DND-41 (cell line): ENCODE measurements at regions not wholly inside any gene's neighbourhood (a gene's known extent, or its start where the extent isn't known, plus 50 kb on each side); places are given as distances from the start of the nearest gene placed in this dataset.

Experiments
- ATAC-seq: fragments of 200-7000 bp; cut with Tn5 transposase; 3 replicates; pipeline ENCODE4 v1.9.1; 2021; ENCODE audit warnings: low read depth; ENCODE audit not compliant: insufficient read depth
- DNase-seq: peaks from one replicate; pipeline ENCODE4 v3.0.0-alpha.2; 2020
- H2AFZ ChIP-seq: 2 replicates; pipeline ENCODE4 v1.6.0; 2012; ENCODE audit warnings: low read depth, low read length
- H3K27ac ChIP-seq: 2 replicates; pipeline ENCODE4 v1.5.1; 2012; ENCODE audit warnings: low read length, inconsistent platforms
- H3K27me3 ChIP-seq: fragments of 200-600 bp; sonication (generic); 2 replicates; pipeline ENCODE4 v1.6.0; 2012; ENCODE audit warnings: low read length, mild to moderate bottlenecking, inconsistent platforms; ENCODE audit not compliant: insufficient read depth, poor library complexity
- H3K36me3 ChIP-seq: 2 replicates; pipeline ENCODE4 v1.5.1; 2012; ENCODE audit warnings: low read length, inconsistent platforms; ENCODE audit not compliant: insufficient read depth
- H3K4me1 ChIP-seq: 2 replicates; pipeline ENCODE4 v1.5.1; 2012; ENCODE audit warnings: mild to moderate bottlenecking, low read length; ENCODE audit not compliant: insufficient read depth
- H3K4me2 ChIP-seq: 2 replicates; pipeline ENCODE4 v1.6.0; 2012; ENCODE audit warnings: mild to moderate bottlenecking, moderate library complexity, low read length, inconsistent platforms; ENCODE audit not compliant: insufficient read depth
- H3K4me3 ChIP-seq, 2 experiments: fragments of 200-600 bp in 1 of 2; shearing (Covaris generic) in 1 of 2; 2 replicates each; pipeline ENCODE4 v1.5.1; 2012 to 2016; ENCODE audit warnings: inconsistent platforms in 2 of 2, low read length in 2 of 2, mild to moderate bottlenecking in 2 of 2, low read depth in 1 of 2, moderate library complexity in 1 of 2
- H3K79me2 ChIP-seq: 2 replicates; pipeline ENCODE4 v1.6.0; 2012; ENCODE audit warnings: low read length, inconsistent platforms; ENCODE audit not compliant: insufficient read depth
- H3K9ac ChIP-seq: 2 replicates; pipeline ENCODE4 v1.6.0; 2012; ENCODE audit warnings: low read depth, mild to moderate bottlenecking, inconsistent platforms, low read length, moderate library complexity
- H3K9me3 ChIP-seq: 2 replicates; pipeline ENCODE4 v1.5.1; 2012; ENCODE audit warnings: low read length, moderate library complexity, mild to moderate bottlenecking, inconsistent platforms; ENCODE audit not compliant: insufficient read depth, severe bottlenecking
- H4K20me1 ChIP-seq: 2 replicates; pipeline ENCODE4 v1.6.0; 2012; ENCODE audit warnings: low read length; ENCODE audit not compliant: insufficient read depth
- EZH2 ChIP-seq: IDR thresholded peaks from 3 replicates; pipeline ENCODE4 v1.6.1; 2012; ENCODE audit warnings: borderline replicate concordance, low read depth, mild to moderate bottlenecking, moderate library complexity, low read length, inconsistent platforms; ENCODE audit not compliant: severe bottlenecking
- TF ChIP-seq, protein P1 (sequence below): IDR thresholded peaks from 2 replicates; pipeline ENCODE4 v1.5.1; 2012; ENCODE audit warnings: borderline replicate concordance, low read length, moderate library complexity, mild to moderate bottlenecking; ENCODE audit not compliant: poor library complexity, severe bottlenecking; ENCODE audit errors: extremely low read depth

DNA sequence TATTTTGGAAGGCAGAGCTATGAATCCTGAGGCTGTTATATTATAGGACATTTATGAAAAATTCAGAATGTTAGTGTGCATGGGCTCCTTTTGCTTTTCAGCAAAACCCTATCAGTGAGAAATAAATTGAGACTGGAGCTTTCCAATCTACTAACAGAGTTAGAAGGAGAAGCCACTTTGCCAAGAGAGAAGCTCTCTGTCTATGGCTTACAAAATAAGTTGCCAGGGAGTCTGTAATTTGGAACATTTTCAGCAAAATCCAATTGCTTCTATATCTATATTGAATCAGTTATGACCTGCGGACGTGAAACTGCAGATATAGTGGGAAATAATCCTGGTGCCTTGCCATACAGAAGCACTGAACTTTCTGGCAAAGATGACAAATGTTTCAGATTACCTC lies 279.3 kb downstream of the CDH19 start:
- Histone ChIP-seq H4K20me1 (no peaks in the 10 kb centered on the region), H3K9me3 (no peaks in the 10 kb centered on the region), H3K4me2 (no peak overlapping the region), H3K36me3 (no peaks in the 10 kb centered on the region), H3K9ac (no peak overlapping the region), H2AFZ (no peak overlapping the region), H3K4me1 (no peaks in the 10 kb centered on the region), H3K27me3 (no peaks in the 10 kb centered on the region), H3K27ac (no peak overlapping the region), H3K79me2 (no peaks in the 10 kb centered on the region), H3K4me3 (no peak overlapping the region)
- TF ChIP-seq, protein P1, sequence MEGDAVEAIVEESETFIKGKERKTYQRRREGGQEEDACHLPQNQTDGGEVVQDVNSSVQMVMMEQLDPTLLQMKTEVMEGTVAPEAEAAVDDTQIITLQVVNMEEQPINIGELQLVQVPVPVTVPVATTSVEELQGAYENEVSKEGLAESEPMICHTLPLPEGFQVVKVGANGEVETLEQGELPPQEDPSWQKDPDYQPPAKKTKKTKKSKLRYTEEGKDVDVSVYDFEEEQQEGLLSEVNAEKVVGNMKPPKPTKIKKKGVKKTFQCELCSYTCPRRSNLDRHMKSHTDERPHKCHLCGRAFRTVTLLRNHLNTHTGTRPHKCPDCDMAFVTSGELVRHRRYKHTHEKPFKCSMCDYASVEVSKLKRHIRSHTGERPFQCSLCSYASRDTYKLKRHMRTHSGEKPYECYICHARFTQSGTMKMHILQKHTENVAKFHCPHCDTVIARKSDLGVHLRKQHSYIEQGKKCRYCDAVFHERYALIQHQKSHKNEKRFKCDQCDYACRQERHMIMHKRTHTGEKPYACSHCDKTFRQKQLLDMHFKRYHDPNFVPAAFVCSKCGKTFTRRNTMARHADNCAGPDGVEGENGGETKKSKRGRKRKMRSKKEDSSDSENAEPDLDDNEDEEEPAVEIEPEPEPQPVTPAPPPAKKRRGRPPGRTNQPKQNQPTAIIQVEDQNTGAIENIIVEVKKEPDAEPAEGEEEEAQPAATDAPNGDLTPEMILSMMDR = no peak
- TF ChIP-seq EZH2 = no peak
- ATAC-seq = no peak
- DNase-seq = no peak

DNA sequence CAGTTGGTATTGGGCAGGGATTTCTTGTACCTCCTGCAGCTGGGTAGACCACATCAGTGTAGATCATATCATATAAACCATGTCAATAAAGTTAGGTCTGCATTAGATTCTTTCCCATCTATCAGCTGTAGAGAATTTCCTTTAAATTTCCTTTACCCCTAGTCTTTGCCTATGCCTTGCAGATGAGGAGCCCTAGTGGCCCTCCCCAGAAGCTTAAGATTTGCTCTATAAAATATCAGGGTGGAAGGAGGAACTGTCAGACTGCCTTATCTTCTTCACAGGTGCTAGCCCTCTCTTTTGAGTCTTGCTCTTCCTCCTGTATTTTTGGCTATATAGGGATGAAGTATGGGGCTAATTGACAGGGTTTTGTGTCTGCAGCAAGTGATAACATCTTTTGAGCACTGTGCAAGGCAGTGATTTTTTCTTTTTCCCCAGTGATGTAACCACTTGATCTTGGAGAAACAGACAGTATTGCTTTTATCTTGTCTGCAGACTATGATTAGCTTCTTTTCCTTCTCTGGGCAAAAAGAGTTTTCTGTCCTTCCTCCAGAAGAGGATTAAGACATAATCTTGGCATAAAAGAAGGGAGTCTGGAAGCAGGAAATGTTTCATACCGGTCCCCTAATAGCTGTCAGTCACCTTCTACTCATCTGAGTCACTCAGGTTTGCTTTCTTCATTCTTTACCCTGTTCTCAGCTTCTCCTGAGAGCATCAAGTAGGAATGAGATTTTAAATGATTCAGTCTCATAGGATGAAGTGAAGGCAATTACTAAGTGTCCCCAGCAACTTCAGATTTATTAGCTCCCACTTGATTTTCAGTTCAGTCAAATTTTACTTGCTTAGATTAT lies 286.4 kb downstream of the CDH19 start:
- Histone ChIP-seq H3K9me3 (no peaks in the 10 kb centered on the region), H3K27ac (no peak overlapping the region), H3K4me1 (no peaks in the 10 kb centered on the region), H4K20me1 (no peaks in the 10 kb centered on the region), H3K4me3 (no peak overlapping the region), H3K27me3 (no peaks in the 10 kb centered on the region), H3K4me2 (no peak overlapping the region), H3K79me2 (no peaks in the 10 kb centered on the region), H3K36me3 (no peaks in the 10 kb centered on the region), H2AFZ (no peak overlapping the region), H3K9ac (no peak overlapping the region)
- ATAC-seq (no peak), DNase-seq (no peak)
- no peak for TF ChIP-seq EZH2
- TF ChIP-seq, protein P1 = no peak

DNA sequence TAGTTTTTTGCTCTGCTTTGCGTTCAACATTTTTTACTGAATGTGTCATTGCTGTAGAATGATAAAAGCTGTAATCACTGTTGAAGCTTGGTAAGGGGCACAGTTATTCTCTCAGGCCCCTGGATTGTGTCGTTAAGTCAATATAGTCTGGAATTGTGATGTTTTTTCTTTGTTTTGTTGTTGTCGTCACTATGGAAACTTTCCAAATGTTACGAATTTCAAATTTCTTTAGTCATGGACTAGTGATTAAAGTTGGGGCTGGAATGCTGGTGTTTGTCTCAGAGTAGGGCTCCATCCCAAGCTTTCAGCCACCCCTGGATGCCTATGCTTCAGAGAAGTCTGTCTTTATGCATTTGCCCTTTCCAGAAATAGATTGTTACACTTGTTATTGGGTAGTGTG lies 287.2 kb downstream of the CDH19 start:
- TF ChIP-seq, protein P1 = no peak
- TF ChIP-seq EZH2 = no peak
- DNase-seq (no peak), ATAC-seq (no peak)
- Histone ChIP-seq H3K9me3 (no peaks in the 10 kb centered on the region), H4K20me1 (no peaks in the 10 kb centered on the region), H3K27ac (no peak overlapping the region), H3K79me2 (no peaks in the 10 kb centered on the region), H3K27me3 (no peaks in the 10 kb centered on the region), H3K36me3 (no peaks in the 10 kb centered on the region), H3K4me1 (no peaks in the 10 kb centered on the region), H2AFZ (no peak overlapping the region), H3K4me2 (no peak overlapping the region), H3K9ac (no peak overlapping the region), H3K4me3 (no peak overlapping the region)
